RCC 7860 (cell line): ENCODE measurements at regions not wholly inside any gene's neighbourhood (a gene's known extent, or its start where the extent isn't known, plus 50 kb on each side); places are given as distances from the start of the nearest gene placed in this dataset.
A peak's percentile ranks its signal among the peaks of the same experiment; 100 is the strongest.

Source experiments
- DNase-seq: peaks from one replicate; pipeline ENCODE4 v3.0.0-alpha.2; 2015; ENCODE audit warnings: low spot score
- FAIRE-seq: peaks from 2 replicates; lab custom pipeline; 2012; peaks lifted over from hg19 to GRCh38; lab: Jason Lieb, UNC

DNA sequence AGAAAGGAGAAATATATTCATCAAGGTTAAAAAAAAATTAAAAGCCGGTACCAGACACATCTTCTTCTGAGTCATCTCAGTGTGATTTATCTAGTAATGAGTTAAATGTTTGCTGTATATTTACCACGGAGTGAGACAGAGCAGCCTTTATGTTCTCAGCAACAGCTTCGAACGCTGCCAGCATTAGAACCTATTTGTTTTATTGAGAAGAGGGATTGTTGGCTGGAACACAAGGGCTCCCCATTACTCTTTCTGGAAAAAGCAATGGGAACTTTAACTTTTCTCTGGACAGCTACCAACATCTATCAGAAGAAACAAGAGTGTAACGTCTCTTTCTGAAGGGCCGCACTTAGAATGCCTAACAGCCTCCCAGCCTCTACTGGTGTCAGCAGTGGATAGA, 105.3 kb upstream of the TAB2 start:
- DNase-seq (no peak), FAIRE-seq (no peak)

DNA sequence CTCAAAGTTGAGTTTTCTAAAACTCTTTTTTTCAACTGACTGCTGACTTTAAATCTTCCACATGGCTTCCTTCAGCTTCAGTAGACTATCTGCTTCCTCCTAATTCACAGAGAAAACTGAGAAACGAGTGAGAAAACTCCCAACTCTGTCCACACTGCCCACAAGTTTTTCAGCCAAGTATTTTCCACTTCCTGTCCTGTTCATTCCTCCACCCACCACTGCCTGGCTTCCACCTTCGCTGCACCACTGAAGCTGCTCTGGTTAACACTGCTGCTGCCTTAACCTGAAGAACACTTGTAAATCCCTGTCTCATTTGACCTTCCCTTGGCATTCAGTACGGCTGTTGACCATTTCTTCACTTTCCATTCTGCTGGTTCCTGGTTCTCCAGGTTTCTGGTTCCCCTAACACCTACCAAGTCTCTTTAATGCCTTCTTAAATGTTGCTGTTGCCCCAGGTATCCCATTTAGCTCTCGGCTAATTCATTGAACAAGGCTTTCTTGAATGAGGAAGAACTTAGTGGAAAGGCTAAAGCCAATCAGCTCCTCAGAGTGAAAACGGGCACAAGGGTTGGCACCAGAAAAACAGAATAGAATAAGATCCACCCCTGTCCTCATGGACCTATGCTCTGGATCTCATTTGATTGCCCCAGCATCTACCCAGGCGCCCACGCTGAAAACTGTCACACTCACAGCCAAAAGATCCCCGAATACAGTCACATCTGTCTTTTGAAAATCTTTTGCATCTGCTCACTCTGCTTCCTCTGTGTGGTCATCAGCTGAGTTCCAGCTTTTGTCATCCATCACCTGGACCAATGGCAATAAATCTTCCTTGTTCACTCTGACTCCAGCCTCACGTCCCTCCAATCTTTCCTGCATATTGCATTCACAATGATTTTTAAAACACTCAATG, 104.4 kb upstream of the TAB2 start:
- DNase-seq (no peak), FAIRE-seq (no peak)

DNA sequence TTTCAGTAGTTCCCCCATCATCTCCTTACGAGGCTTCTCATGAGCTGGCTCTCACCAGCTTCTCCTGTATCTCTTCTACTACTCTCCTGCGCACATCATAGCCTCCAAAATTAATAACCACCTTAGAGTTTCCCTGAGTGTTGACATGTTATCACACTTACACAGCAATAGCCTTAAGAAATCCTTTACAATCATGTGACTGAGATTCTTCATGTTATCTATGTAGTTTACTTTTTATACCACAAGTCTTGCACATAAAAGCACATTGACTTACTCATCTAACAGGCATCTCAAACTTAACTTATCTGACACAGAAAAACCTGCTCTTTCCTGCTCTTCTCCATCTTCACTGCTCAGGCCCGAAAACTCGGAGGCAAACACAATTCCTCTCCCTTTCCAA, 103.7 kb upstream of the TAB2 start:
- no peak for DNase-seq
- no peak for FAIRE-seq

DNA sequence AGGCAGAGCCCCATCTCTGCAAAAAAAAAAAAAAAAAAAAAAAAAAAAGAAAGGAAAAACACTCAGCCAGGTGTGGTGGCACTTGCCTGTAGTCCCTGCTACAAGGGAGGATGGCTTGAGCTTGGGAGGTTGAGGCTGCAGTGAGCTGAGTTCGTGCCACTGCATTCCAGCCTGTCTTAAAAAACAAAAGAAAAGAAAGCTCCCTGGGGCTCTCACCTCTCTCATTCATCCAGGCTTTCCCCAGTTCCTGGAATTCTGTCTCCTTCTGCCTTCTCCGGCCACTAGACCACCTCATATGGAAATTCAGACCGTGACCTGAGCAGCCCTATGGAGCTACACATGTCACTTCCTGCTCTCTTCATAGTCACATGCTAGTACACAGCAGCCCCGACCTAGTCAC, 101.1 kb upstream of the TAB2 start:
- FAIRE-seq: no peak
- no peak for DNase-seq

DNA sequence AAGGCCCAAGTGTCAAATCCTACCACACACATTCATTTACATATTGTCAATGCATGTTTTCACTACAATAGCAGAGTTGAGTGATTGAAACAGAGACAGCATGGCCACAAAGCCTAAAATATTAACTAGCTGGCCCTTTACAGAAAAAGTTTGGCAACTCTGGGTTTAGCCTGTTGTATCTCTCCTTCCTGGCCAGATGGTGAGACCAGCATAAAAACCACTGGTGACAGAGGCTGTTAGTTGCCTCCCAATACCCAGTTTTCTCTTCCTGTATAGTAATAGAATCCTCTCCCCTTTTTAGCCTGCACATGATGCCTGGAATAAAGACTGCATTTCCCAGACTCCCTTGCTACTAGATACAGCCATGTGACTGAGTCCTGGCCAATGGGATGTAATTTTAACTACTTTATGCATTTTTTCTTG, 100.0 kb upstream of the TAB2 start:
- DNase-seq: no peak
- no peak for FAIRE-seq

DNA sequence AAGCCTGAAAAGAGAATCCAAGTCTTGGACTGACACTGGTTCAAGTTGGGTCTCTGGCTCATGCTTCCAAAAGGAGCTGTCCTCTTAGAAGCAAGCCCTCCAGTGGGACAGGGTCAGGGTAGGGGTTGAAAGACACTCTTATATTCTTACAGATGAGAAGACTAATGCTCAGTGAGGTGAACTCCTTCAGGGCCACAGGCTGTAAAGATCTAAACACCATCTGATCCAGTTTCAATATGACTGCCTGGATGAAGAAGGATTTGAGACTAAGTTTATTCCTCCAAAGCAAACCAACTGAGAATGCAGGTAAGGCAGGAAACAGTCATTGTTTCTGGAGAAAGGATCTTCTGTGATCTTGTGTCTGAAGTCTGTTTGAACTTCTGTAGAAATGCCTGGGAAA, 99.0 kb upstream of the TAB2 start:
- DNase-seq (no peak), FAIRE-seq (no peak)

DNA sequence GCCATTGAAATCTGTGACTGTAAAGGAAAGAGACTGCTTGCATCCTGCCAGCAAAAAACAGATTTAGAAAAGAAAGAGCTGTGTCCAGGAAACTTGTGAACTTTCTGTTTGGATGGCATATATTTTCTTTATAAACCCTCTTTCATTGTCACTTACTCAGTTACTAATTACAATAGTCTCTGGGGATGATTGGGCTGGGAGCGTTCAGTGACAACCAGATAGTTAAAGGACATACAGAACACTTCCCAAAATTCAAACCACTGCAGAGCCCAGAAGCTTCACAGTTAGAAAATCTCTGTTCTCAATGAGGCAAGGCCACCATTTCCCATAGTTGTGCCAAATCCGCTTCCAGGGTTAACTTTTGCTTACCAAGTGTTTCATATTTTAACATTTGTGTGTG, 98.6 kb upstream of the TAB2 start:
- FAIRE-seq (no peak), DNase-seq (no peak)

DNA sequence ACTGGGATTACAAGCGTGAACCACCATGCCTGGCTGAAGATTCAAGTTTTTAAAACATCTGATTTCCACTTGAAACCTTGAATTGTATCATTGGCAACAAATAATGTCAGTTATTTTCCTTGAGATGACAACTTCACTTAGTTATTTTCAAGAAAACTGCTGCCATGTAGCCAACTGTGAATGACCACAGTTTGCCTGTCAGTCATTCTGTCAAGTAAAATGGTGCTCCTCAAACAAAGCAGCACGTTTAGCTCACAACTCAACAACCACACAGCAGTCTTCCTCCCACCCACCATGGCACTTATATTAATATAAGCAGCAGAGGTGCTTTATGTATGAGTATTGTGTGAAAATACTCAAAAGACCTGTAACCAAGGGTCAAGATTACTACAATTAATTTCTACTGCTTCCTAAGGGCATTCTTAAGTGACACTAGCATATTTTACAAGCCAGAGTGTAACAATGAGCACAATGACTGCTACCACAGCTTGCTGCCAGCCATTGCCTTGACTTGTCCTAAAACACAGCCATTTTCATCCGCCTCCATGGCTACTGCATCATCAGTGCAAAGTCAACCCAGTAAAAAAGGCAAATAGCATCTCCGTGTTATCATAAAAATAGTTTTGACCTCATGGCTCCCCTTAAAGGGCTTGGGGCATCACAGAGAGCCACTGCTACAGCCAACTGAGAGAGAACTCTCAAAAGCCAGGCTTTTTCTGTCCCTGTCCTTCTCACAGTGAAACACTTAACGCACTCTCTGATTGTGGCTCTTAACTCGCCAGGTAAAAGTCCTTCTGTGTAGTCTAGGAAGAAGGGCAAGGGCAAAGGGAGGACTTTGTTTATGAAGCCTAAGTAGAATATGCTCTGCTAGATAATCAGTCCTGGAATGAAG, 96.4 kb upstream of the TAB2 start:
- no peak for FAIRE-seq
- no peak for DNase-seq

DNA sequence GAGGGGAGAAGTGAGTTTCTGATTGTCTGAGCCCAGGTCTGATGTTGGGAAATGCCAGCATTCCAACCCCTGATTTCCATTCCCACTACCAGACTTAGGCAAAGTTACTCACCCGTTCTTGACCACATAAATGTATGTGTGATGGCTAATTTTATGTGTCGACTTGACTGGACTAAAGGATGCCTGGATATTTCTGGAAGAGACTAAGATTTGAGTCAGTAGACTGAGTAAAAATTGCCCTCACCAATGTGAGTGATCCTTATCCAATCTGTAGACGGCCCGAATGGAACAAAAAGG, 95.8 kb upstream of the TAB2 start:
- DNase-seq (peak; percentile 74), FAIRE-seq (peak; percentile 60)

DNA sequence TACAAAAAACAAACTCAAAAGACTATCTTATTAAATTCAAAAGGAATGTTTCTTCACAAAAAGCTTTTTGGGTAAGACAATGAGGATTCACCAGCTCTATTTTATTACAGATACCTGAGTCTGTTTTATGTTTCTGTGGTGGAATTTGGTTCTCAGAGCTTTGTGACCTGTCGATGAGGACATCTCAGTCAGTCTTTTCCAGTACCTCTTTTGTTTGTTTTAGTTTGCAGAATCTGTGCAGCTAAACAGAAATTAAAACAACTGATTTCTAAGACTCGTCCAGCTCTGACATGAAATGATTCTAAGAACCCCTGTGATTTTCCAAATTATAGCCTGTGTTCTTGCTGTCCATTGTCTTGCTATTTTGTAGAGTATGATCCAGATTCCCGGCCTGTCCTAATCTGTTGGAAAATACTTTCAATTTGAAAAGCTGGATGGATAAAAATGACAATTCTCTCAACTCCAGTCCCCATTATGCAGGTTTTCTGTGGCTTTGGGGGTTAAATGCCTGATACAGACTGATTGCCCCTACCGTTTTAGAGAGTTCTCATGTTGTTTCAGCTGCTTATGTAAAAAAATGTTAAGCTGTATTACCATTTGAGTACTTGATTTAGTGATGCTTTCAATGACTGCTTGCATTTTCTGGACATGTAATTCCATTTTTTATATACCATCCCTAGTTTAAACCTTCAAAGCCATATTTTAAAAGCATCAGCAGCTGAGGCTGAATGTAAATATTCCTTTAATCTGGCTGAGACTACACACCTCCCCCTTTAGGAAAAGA, 94.2 kb upstream of the TAB2 start:
- FAIRE-seq: no peak
- DNase-seq: no peak

DNA sequence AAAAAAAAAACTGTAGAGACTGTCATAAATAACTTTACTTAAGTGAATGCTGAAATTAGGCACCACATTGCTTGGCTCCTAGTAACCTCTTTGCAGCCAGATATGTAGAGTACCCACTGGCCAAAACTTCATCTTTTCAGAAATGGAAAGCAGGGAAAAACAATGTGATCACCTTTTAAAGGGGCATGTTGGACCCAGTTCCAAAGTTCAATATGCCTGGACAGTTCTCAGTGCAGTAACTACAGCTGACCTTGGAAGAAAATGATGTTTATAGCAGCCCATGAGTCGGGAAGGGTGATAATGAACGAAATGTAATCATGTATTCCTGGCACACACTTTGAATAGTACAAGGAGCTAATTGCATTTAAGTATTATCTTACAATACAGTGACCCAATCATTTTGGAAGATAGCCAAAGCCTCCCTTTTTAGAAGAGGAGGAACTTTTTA, 93.6 kb upstream of the TAB2 start:
- FAIRE-seq: no peak
- DNase-seq: no peak

DNA sequence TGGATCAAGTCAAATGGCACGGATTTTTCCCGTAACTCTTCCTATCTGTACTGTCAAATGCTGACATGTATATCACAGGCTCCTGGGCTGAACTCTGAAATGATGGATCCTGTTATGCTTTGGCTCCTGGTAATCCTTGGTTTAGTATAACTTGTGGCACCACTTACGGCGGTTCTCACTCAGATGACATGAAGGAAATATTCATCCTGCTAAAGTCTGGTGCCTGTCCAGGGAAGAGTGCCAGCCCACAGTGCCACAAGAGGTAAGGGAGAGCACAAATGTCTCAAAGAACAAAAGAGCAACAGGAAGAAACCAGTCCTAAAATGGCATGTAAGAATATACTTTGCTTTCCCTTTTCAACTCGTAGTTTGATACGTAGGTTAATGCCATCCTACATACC, 93.1 kb upstream of the TAB2 start:
- FAIRE-seq (no peak), DNase-seq (no peak)

DNA sequence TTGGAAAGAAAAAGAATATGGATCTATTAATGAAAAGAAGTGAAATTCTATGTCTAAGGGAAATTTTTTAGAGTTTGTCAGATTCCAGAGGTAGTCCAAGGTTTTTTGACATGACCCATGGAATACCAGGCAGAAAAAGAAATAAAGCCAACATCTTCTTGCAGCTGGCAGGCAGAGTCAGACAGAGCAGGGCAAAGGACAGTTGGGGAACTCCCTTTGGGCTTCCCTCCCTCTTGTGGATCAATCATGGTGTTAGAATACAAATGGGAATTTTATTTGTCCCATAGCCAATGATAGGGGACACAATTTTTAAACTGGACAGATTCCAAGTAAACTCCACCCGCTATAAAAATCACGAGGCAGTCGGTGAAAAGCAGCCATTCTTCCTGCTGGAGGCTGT, 92.1 kb upstream of the TAB2 start:
- no peak for FAIRE-seq
- no peak for DNase-seq

DNA sequence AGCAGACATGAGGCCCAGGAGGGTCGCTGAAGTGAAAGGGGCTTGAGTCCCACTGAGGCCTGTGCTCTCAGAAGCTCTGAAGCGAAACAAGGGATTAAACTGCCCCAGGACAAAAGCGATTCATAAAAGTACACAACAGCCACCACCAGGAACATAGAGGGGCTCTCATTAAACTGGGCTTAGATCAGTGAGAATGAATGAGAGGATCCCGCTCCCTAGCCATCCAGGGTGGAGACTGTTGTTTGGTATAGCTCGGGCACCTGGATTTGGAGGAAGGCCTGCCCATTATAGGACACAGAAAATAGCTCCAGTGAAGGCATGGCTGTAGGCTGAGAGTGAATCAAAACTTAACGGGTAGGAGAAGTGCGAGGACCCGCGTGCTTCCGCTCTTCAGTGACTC, 91.6 kb upstream of the TAB2 start:
- FAIRE-seq: no peak
- DNase-seq: no peak

DNA sequence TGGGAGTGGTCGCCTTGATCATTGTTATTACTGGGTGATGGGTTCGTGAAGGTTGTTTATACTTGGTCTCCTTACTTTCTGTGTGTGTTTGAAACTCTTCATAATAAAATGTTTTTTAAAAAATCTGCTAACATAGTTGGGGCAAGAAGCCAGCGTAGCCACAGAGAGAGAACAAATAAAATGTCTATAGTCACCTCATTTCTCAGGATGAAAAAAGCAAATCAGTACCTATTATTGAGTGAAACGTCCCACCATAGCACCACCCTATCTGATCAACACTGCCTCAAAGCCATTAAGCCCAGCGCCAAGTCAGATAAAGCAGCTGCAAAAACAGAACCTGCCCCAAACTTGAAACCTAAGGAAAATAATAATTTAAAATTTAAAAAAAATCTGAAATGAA, 89.7 kb upstream of the TAB2 start:
- DNase-seq (no peak), FAIRE-seq (no peak)

DNA sequence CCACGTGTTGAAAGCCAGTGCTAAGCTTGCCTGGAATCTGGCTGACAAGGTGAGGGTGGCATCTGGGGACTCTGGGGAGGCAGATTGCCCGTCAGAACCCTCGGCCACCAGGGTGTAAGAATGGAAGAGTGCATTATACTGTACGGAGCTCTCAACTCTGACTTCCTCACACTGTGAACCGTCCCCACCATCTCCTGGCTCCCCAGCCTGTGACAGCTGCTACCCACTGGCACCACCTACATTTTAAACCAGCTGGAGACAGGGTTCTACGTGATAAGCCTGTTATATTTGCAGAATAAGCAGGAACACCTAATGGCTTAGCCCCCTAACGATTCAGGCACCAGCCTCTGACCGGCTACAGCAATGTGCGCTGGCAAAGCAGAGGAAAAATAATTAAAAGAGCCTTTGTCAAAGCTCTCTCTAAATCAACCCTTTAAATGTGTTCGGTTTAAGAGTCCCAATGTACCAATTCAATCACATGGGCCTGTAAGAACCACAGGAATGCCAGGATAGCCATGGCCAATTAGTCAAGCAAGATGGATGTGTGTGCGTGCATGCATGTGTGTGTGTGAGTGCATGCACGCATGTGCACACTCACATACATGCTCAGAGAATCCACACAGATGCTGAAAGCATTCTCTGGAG, 89.1 kb upstream of the TAB2 start:
- DNase-seq (no peak), FAIRE-seq (no peak)

DNA sequence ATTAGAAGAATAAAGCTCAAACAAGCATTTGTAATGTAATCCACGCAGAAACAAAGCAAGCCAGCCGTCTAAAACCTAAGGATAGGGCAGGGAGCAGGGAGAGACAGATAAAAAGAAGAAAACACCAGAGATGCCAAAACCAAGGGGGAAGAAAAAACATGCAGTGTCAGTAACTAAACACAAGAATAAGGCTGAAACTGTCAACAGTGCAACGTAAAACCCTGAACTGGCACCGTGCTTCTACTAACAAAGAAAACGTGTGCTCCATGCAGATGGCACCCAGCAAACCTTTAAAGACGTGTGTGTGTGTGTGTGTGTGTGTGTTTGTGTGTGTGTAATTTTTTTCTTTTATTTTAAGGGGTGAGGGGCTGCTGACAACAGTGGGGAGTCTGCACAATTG, 88.4 kb upstream of the TAB2 start:
- DNase-seq: no peak
- FAIRE-seq: no peak

DNA sequence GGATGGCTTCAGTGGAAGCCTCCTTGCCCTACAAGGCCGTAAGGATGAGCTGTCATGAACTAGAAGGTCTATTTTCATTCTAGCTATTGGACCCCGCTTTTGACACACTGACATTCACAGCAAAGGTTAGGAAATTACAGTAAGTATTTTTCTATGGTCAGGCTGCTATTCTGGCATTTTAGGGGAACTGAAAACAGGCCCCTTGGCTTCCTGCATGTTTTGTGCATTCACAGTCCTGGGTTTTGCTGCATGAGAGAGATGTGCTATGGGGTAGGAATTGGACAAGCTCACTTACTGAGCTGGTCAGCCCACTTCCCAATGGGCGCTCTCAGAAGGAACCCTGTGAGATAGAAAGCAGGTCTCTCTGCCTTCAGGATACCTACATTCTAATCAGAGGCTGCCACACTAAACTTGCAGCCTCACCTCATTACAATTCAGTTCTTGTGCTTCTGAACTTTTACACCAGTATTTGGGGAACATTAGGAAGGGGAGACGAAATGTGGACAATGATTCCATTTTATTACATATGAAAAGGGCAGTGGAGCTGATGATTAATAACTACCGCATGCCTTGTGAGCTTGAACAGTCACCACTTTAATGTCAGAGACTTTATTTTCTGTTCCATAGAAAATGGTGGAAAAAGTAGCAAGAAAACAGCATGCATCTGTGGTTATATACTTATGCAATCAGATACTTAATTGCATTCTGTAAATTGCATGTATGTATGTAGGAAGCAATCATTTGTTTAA, 86.6 kb upstream of the TAB2 start:
- FAIRE-seq (no peak), DNase-seq (no peak)

DNA sequence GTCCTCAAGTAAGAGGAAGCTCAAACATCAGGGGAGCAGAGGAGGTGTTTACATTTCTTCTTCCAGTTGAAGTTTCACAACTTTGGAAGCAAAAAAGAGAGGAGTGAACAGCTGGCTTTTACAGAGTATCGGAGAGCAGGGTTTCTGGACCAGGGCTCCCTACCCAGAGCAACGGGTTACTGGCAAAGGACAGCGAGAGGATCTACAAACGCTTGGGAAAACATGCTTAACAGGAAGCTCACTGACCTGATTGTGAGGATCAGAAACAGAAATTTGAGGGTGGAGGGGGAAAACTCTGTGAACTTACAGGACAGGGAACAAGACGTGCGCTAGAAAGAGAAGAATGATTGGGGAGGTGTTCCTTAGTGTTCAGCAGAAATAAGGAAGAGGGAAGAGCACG, 85.7 kb upstream of the TAB2 start:
- no peak for FAIRE-seq
- DNase-seq: no peak

DNA sequence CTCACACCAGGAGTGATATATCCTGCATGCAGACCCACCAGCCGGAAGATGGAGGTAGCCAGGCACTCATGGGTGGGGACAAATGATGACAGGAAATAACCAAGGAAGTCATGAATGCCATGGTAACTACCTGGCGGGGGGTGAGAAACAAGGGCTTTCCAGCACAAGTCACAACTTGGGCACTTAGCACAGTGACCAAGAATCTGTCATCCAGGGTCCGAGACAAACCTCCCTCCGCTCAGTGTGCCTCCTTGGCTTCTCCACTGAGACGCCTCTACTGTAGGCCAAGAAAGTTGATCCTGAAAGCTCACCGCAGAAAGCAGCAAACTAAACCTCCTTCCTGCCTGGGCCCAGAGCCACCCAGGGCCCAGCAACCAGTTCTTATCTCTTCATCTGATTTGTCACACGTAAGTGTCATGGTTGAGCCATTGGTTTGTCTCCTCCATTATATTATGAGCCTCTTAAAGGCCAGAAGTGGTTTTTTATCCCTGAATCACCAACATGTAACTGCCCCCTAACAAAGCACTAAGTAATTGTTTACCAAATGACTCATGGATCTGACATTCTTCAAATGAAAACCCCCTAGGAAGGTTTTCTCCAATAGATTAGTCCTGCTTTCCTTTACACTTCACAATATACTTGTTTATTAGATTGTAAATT, 84.3 kb upstream of the TAB2 start:
- DNase-seq: peak; percentile 99
- peak; percentile 98 for FAIRE-seq
